ENCODE measurements at regions not wholly inside any gene's neighbourhood (a gene's known extent, or its start where the extent isn't known, plus 50 kb on each side); places are given as distances from the start of the nearest gene placed in this dataset.
A peak's percentile ranks its signal among the peaks of the same experiment; 100 is the strongest.
"Not testable (repeated sequence)": the region's sequence is repeated elsewhere in the genome, so short reads cannot be mapped to it uniquely, and the experiment has no call there.

- DNase-seq = not testable (repeated sequence)
These were observed 56.6 kb upstream of the ASNS start for GRCh38 chr7:97928844-97929243.

DNA sequence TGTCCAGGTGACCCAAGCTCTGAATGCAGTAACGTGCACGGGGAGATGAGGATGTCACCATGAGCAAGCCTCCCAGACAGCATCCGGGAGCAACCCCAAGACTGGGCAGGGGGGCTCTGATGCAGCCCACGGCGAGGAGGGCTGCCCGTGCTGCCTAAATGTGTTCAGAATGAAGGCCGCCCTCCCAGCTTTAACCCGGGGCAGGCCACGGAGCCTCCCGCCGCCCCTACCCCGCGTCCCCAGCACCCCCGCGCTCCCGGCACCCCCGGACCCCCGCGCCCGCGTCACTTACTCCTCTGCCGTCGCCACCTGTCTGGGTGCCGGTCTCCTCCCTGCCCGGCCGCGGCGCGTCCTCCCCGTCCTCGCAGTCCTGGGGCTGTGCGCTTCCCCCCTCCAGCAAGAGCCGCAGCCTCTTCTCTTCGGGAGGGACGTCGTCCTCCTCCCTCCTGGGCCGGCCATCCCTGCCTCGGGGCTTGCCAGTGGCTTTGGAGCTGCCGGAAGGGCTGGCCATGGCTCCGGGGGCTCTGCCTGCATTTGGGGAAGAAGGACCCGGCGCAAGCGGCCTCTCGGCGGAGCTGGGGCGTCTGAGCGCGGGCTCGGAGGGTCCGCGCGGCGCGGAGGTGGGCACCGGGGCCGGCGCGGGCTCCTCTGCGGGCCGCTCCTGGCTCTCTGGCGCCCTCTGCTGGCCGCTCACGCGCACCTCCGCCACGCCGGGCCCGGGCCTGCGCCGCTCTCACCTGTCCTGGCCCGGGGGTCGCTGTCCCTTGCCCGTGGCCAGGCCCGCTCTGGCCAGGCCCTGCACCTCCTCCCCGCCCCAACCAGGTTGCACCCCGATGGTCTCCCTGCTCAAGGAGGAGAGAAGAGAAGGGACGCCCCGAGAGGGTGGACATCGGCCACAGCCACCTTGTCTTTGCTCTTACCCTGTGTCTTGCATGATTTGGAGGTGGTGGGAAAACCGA, 55.9 kb upstream of the ASNS start:
- DNase-seq = peak; percentile 42

All from activated gamma-delta T cell (primary cell).